ENCODE measurements at regions not wholly inside any gene's neighbourhood (a gene's known extent, or its start where the extent isn't known, plus 50 kb on each side); places are given as distances from the start of the nearest gene placed in this dataset.

DNA sequence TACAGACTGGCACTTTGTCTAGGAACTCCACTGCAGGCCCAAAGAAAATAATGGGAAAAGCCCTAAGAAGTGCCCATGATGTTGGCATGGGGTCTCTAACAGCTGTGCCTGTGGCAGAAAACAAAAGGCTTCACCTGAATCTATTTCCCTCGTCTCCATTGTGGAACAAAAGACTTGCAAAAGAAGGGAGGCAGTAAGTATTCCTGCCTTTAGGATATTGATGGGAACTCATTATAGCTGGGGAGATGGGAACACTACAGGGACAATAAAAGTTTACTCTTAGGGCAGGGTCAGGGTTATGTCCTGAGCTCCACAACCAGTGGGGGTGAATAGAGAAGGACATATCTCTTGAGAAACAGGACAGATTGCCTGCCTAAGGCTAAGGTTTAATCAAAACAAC is 930.6 kb upstream of the EPHA6 start:
- DNase-seq, result no peak

DNA sequence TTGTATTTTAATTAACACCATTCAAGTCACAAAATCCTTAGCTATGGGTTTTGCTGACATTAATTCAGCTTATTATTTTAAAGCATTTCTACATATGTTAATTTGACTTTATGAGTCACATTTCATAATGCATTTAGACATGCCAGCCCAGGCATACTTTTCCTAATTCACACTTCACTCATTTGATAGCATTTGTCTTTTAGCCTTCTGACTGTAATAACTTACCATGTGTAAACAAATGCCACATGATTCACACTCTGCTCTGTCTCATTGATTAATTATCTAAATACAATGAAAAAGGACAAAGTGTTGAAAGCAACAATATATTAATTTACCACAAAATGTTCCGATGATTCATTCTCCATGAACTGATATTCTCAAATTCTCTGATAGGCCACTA is 927.8 kb upstream of the EPHA6 start:
- DNase-seq, result no peak

- DNase-seq, result no peak
Measured at GRCh38 chr3:95887114-95887513, 927.3 kb upstream of the EPHA6 start.

- no peak for DNase-seq
Measured at GRCh38 chr3:95894820-95895219, 919.6 kb upstream of the EPHA6 start.

DNA sequence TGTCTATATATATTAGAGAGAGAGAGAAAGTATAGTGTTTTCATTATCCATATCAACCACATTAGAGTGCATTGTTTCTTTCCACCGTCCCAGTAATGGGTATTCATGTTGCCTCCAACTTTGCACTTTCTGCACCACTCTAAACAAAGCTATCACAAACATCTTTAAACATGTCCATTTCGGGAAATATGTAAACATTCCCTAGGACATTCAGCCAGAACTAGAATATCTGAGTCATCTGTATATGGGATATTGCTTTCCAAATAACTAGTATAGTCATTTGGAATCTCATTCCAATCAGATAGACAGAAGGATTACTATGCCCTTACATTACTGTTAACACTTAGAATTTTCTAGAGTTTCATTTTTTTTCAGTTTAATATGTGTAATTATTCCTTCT is 914.9 kb upstream of the EPHA6 start:
- DNase-seq, result no peak

GRCh38 chr3:95899911-95900310 is 914.5 kb upstream of the EPHA6 start:
- no peak for DNase-seq

DNA sequence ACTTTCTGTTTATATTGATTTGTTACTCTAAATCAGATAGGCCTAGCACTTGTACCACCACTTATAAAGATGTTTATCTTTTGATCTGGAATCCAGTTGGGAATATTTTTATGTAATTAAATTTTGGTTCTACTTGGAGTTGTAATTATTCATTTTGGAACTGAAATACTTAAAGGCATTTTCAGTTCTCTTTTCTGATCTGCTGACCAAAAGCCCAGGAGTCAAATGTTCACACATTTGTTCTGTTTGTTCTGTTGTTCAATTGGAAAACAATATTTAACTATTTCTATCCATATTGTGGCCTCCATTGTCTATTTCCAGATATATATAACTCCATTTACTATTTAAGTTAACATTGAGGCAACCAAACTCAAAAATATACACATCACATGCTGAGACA is 912.4 kb upstream of the EPHA6 start:
- DNase-seq, result no peak

DNA sequence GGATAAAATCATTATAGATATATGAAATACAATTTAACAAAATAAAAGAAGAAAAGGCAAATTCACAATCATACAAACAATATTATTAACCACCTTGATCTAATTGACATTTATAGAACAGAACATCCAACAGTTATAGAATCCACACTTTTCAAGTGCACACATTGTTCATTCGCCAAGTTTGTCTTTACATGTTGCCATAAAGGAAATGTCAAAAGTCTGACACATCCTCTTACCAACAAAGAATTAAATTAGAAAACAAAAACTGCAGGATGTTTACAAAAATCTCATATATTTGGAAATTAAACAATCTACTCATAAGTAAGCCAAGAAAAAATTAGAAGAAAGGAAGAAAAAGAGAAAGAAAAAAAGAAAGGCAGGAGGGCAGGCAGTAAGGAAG is 909.2 kb upstream of the EPHA6 start:
- DNase-seq, result no peak

DNA sequence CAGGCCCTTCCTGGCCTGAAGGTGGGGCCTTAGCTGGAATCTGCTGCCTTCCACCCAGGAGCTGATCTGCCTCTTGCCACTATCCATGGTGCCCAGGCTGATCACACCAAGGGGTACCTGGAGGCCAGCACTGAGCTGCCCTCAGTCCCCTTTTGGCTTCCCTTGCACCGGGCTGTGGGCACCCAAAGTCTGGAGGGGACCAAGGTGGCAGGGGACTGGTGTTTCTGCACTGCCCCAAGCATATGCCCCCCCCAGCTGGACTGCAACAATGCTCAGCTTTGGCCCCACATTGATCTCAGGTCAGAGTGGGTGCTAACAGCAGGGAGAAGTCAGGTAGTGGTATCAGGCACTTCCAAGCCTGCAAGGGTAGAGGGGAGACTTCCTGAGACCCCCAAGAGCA is 902.6 kb upstream of the EPHA6 start:
- DNase-seq, result no peak

DNA sequence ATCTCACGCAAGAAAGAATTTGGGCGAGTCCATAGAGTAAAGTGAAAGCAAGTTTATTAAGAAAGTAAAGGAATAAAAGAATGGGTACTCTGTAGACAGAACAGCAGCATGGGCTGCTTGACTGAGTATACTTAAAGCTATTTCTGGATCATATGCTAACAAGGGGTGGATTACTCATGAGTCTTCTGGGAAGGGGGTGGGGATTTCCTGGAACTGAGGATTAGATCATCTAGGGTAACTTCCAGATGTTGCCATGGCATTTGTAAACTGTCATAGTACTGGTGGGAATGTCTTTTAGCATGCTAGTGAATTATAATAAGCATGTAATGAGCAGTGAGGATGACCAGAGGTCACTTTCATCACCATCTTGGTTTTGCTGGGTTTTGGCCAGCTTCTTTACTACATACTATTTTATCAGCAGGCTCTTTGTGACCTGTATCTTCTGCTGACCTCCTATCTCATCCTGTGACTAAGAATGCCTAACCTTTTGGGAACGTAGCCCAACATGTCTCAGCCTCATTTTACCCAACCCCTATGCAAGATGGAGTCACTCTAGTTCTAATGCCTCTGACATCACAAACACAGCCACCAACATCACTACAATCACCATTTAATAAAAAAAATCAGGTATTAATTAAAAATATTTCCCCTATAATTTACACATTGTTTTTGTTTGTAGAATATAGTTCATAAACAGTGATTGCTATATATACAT is 890.7 kb upstream of the EPHA6 start:
- DNase-seq, result no peak

- no peak for DNase-seq
Measured at GRCh38 chr3:95926904-95927501, 887.4 kb upstream of the EPHA6 start.

GRCh38 chr3:95934181-95934580 is 880.2 kb upstream of the EPHA6 start:
- DNase-seq, result no peak

DNA sequence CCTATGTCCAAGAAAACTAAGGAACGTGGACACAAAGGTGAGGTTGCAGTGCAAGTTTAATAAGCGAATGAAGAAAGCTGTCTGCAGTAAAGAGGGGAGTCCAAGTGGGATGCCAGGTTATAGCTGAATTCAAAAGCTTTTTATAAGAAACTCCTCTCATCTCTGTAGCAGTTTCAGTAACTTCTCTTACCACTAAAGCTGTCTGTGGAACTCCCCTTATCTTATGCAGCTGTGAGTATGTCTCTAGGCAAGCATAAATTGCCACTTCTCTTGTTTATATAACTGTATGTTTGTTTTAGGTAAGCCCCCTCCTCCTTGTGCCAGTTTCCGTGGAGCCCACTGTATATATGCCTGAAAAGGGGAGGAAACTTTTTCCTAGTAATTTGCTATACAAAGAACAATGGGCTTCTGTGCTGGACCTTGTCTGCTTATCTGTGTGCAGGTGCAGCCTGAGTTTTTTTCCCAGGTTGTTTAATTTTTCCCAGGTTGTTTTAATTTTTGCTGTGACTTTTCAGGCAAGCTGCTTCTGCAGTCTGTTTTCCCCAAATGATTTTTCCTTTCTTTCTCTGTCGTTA is 875.1 kb upstream of the EPHA6 start:
- DNase-seq, result no peak

GRCh38 chr3:95965704-95966336 is 848.6 kb upstream of the EPHA6 start:
- DNase-seq, result no peak

DNA sequence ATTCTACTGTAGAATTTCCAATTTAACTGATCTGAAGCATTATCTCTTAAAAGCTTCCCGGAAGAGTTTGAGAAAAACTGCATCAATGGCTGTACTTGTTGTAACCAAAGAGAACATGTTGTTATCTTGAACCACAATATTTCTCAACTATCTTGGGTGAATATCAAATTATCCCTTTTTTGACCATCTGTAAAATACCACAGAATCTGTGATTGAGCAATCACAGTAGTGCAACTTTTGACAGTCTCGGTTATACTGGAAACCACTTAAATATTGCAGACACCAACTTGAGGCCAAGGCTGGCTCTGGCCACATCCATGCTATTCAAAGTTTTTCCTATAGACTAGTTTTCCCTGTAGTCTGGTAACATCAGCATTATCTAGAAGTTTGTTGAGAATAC is 842.8 kb upstream of the EPHA6 start:
- DNase-seq, result no peak

DNA sequence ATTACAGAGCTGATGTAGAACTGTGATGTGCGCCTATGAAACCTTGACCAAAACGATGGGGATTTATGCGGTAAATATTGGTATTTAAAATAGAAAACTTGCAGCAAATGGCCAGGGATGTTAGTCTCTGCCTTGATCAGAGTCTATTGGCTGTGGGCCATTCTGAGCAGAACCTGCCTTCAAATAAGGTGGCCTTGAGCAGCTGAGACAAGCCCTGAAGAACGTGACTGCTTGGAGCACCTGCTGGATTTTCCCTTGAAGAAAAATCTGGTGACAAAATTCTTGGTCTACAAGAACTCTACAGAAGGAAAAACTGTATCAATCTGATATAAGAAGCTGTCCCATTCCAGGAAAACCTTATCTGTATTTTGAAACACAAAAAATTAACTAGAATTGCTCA is 820.1 kb upstream of the EPHA6 start:
- DNase-seq, result no peak

- no peak for DNase-seq
Measured at GRCh38 chr3:96000966-96001365, 813.4 kb upstream of the EPHA6 start.

DNA sequence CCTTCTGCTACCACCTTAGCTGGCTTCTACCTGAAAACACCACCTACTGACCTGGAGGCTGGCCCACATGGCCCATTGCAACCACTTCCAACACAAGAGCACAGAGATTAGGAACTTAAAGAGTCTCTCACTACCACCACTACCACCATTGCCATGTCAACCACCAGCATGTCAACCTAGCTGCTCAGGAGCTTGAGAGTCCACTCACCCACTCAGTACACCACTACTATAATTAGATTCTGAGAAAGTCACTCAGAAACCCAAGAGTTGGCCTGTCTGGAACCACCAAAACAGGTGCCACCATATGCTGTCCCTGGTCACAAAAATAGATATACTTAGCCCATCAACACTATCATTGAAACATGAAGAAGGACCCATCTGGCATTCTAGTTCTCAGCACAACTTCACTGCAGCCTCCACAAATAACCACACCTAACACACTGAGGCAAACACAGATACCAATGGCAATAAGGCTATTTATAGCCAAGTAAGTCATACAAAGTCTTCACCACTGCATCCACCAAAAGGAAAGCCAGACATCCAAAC is 806.7 kb upstream of the EPHA6 start:
- no peak for DNase-seq

DNA sequence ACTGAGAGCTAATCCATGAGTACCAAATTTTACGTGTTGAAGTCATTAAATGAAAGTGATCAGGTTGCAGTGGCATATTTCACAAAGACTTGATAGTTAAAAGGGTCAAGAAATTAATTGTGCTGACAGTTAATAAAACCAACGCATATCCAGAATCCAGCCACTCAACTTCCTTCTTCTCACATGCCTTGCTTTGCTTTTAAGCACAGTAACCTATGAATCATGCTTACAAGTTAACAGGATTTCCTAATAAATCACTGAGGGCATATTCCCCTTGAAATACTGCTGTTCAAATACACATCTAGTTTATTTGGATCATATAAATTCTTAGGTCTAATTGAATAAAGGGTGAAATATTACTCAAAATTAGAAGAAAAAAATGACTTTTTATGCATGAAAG is 801.5 kb upstream of the EPHA6 start:
- DNase-seq, result no peak

- no peak for DNase-seq
Measured at GRCh38 chr3:96017556-96017955, 796.8 kb upstream of the EPHA6 start.

DNA sequence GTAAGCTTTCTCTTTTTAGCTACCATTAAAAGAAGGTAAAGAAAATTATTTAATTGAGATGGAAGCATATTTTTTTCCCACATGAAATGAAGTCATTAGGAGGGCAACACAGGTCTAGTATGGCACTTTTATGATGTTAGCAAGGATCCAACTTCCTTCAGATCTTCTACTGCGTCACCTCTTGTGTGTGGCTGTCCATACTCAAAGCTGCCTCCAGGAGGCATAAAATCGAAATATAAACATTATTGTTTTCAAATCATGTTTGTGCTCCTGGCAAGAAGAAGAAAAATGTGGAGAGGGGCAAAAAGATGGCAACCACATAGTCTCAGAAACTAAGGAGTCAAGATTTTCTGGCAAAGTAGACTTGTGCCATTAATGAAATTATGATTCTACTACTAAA is 791.7 kb upstream of the EPHA6 start:
- DNase-seq, result no peak

DNA sequence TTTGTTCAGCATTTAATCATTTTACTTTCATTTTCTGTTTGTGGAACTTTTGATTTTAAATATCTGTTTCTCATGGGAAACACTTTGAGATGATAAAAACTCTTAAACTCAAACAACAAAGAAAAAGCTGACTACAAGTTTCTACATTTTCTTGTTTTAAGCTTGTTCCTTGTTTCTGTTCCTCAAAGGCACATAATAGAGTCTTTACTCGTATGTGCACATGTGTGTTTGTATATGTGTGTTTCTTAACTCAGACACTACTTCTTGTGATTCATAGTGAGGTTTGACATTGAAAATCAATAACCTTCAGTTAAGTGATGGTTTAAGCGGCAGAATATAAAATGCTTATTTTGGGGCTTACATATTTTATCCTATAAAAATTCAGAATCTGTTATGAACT is 786.7 kb upstream of the EPHA6 start:
- no peak for DNase-seq

DNA sequence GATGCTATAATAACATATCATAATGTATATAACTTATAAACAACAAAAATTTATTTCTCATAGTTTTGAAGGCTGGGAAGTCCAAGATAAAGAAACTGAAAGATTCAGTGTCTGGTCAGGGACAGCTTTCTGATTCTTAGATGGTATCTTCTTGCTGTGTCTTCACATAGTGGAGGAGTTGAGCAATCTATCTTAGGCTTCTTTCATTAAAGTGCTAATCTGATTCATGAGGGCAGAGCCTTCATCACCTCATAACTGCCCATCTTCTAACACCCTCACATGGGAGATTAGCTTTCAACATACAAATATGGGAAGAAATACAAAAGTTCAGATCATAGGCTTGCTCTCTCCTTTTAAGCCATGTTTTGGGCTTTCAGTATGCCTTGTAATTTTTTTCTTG is 774.8 kb upstream of the EPHA6 start:
- no peak for DNase-seq

DNA sequence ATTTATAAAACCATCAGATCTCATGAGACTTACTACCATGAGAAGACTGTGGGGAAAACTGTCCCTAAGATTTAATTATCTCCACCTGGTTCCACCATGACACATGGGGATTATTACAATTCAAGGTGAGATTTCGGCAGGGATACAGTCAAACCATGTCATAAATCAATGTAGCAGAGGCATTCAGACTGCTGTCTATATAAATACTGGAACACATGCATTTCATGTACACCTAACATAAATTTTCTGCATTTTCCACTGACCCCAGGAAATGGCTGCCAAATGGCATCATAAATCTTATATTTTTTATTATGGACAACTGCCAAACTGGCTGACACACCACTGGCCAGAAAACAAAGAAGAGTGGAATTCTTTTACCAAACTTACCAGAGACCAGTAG is 755.1 kb upstream of the EPHA6 start:
- DNase-seq, result no peak

Data from 8988T (cell line).